ENCODE measurements at regions not wholly inside any gene's neighbourhood (a gene's known extent, or its start where the extent isn't known, plus 50 kb on each side); places are given as distances from the start of the nearest gene placed in this dataset.
"Not testable (repeated sequence)": the region's sequence is repeated elsewhere in the genome, so short reads cannot be mapped to it uniquely, and the experiment has no call there.

GRCh38 chr7:51930834-51931233 lies 614.2 kb upstream of the COBL start:
- no peak overlapping the region for H3K4me3 ChIP-seq (ENCODE audit: low read depth, low read length)
- TF ChIP-seq CTCF (IDR thresholded peaks at IDR 0.05; ENCODE audit: insufficient read depth, low read depth, low read length): no peak
- no peak for DNase-seq (ENCODE audit: low read depth)

GRCh38 chr7:51929818-51930217 lies 613.2 kb upstream of the COBL start:
- H3K4me3 ChIP-seq (ENCODE audit: low read depth, low read length): no peak overlapping the region
- no peak for DNase-seq (ENCODE audit: low read depth)
- no peak for TF ChIP-seq CTCF (IDR thresholded peaks at IDR 0.05; ENCODE audit: insufficient read depth, low read depth, low read length)

DNA sequence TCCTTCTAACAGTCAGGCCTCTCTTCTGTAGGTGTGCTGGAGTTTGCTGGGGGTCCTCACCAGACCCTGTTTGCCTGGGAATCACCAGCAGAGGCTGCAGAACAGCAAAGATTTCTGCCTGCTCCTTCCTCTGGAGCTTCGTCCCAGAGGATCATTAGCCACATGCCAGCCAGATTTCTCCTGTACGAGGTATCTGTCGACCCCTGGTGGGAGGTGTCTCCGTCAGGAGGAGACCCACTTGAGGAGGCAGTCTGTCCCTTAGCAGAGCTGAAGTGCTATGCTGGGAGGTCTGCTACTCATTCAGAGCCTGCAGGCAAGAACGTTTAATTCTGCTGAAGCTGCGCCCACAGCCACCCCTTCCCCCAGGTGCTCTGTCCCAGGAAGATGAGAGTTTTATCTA lies 611.1 kb upstream of the COBL start:
- H3K4me3 ChIP-seq (ENCODE audit: low read depth, low read length): no peak overlapping the region
- TF ChIP-seq CTCF (IDR thresholded peaks at IDR 0.05; ENCODE audit: insufficient read depth, low read depth, low read length): no peak
- DNase-seq (ENCODE audit: low read depth): no peak

DNA sequence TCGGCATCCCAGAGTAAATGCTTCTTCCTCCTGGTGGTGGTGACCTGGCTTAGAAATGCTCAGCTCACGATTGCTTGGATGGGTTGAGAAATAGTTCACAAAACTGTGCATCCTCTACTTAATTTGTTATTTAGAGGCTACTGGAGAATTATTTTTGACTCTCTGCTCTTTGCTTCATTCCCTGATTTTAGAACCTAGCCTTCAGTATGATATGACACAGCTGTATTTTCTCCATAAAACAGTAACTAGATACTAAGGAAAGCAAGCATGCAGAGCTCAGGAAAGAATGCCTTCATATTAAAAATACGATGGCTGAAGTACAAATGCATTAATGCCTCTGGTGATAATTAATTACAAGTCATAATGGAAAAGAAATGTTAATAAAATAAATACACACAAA lies 602.0 kb upstream of the COBL start:
- no peak overlapping the region for H3K4me3 ChIP-seq (ENCODE audit: low read depth, low read length)
- no peak for TF ChIP-seq CTCF (IDR thresholded peaks at IDR 0.05; ENCODE audit: insufficient read depth, low read depth, low read length)
- DNase-seq (ENCODE audit: low read depth): no peak

- H3K4me3 ChIP-seq (ENCODE audit: low read depth, low read length): no peak overlapping the region
- no peak for TF ChIP-seq CTCF (IDR thresholded peaks at IDR 0.05; ENCODE audit: insufficient read depth, low read depth, low read length)
- DNase-seq (ENCODE audit: low read depth): no peak
These were observed 584.9 kb upstream of the COBL start for GRCh38 chr7:51901489-51901840.

GRCh38 chr7:51900755-51901488 lies 584.3 kb upstream of the COBL start:
- H3K4me3 ChIP-seq (ENCODE audit: low read depth, low read length); DNase-seq (ENCODE audit: low read depth): not testable (repeated sequence)

GRCh38 chr7:51899611-51900010 lies 583.0 kb upstream of the COBL start:
- no peak for TF ChIP-seq CTCF (IDR thresholded peaks at IDR 0.05; ENCODE audit: insufficient read depth, low read depth, low read length)
- DNase-seq (ENCODE audit: low read depth): no peak
- no peak overlapping the region for H3K4me3 ChIP-seq (ENCODE audit: low read depth, low read length)

Data from fibroblast of villous mesenchyme (primary cell).